ENCODE measurements at regions not wholly inside any gene's neighbourhood (a gene's known extent, or its start where the extent isn't known, plus 50 kb on each side); places are given as distances from the start of the nearest gene placed in this dataset.

DNA sequence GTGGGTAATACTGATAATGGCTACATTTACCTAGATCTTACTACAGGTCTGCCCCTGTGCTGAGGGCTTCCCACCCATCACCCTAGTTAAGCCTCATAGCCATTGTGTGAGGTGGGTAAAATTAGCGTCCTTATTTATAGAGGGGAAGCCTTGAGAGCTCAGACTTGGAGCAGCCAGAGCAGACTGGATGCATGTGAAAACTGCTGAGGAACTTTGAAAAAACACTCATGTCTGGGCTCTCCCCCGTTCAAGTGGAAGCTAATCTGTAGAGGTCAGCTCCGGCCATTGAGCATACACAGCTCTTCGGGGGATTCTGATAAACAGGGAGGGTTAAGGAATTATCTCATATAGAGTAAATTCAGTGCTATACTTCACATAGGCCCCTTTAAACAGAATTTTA lies 389.7 kb downstream of the RPS6KC1 start:
- CTCF ChIA-PET, result no interaction called here
- H3K27ac ChIP-seq (ENCODE audit: insufficient read depth in 1 of 2, low read depth in 1 of 2, low read length in 2 of 2, poor library complexity in 1 of 2, severe bottlenecking in 2 of 2), result no peak overlapping the region

DNA sequence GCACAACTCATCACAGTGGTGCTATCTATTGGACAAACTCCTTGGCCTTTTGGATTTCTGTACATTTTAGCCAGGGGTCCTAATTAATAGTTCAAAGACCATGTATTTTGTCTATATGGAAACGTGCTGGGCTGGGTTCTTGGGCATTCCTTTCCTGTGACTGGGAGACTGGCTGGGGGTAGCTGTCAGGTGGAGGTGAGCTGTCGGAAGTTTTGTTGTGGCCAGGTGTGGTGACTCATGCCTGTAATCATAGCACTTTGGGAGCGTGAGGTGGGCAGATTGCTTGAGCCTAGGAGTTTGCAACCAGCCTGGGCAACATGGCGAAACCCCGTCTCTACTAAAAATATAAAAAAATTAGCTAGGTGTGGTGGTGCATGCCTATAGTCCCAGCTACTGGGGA lies 392.4 kb downstream of the RPS6KC1 start:
- DNase-seq, result no peak
- H3K36me3 ChIP-seq (ENCODE audit: control insufficient read depth in 4 of 4, insufficient read depth in 4 of 4, low read length in 3 of 4), result no peaks in the 10 kb centered on the region
- POLR2A ChIA-PET, result no interaction called here
- H3K4me3 ChIP-seq (ENCODE audit: control insufficient read depth in 1 of 7, extremely low read depth in 1 of 7, insufficient read depth in 4 of 7, low read depth in 2 of 7, low read length in 6 of 7), result no peak overlapping the region
- peaks cover 0 to 4% (median 0%) of the 10 kb centered on the region in 5 experiments for H3K27me3 ChIP-seq (replicated peaks in 2 of 5; ENCODE audit: control insufficient read depth in 4 of 5, insufficient read depth in 5 of 5, low read length in 4 of 5)
- CTCF ChIA-PET, result no interaction called here
- WGBS (ENCODE audit: insufficient coverage), result 92% methylated on average over 5 of the region's 5 CpGs
- no peaks in the 10 kb centered on the region for H3K9me3 ChIP-seq (ENCODE audit: control extremely low read depth in 1 of 5, control insufficient read depth in 4 of 5, insufficient read depth in 2 of 5, low read depth in 1 of 5, low read length in 4 of 5)
- no peak overlapping the region for H3K27ac ChIP-seq (ENCODE audit: insufficient read depth in 1 of 2, low read depth in 1 of 2, low read length in 2 of 2, poor library complexity in 1 of 2, severe bottlenecking in 2 of 2)
- no peaks in the 10 kb centered on the region for H3K4me1 ChIP-seq (ENCODE audit: control extremely low read depth in 1 of 4, control insufficient read depth in 4 of 4, insufficient read depth in 4 of 4, low read length in 3 of 4)

More for the DNA sequence above, 389.7 kb downstream of the RPS6KC1 start:
- no peak for DNase-seq
- Histone ChIP-seq H3K27me3 (replicated peaks in 2 of 5; ENCODE audit: control insufficient read depth in 4 of 5, insufficient read depth in 5 of 5, low read length in 4 of 5) (peaks cover 0 to 3% (median 0%) of the 10 kb centered on the region in 5 experiments), H3K9me3 (ENCODE audit: control extremely low read depth in 1 of 5, control insufficient read depth in 4 of 5, insufficient read depth in 2 of 5, low read depth in 1 of 5, low read length in 4 of 5) (no peaks in the 10 kb centered on the region), H3K4me3 (ENCODE audit: control insufficient read depth in 1 of 7, extremely low read depth in 1 of 7, insufficient read depth in 4 of 7, low read depth in 2 of 7, low read length in 6 of 7) (no peak overlapping the region), H3K36me3 (ENCODE audit: control insufficient read depth in 4 of 4, insufficient read depth in 4 of 4, low read length in 3 of 4) (no peaks in the 10 kb centered on the region), H3K4me1 (ENCODE audit: control extremely low read depth in 1 of 4, control insufficient read depth in 4 of 4, insufficient read depth in 4 of 4, low read length in 3 of 4) (no peaks in the 10 kb centered on the region)
- POLR2A ChIA-PET, result no interaction called here
- WGBS (ENCODE audit: insufficient coverage), result no CpG with 5 or more reads among the region's 4 CpGs

DNA sequence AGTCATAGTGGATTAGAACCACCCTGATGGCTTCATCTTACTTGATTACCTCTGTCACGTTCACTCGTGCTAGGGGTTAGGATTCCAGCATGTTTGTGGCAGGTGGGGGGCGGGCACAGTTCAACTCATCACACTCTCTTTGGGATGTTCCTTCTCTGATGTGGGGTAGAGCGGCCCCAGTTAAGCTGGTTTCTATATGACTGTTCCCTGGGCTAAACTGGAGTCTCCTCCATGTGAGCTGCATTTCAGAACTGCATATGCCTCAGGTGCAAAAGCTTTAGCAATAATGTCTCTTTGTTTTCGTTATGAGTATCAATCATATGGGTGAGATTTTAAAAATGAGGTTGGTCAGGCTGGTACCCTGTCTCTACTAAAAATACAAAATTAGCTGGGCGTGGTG lies 393.2 kb downstream of the RPS6KC1 start:
- Histone ChIP-seq H3K36me3 (ENCODE audit: control insufficient read depth in 4 of 4, insufficient read depth in 4 of 4, low read length in 3 of 4) (no peaks in the 10 kb centered on the region), H3K4me1 (ENCODE audit: control extremely low read depth in 1 of 4, control insufficient read depth in 4 of 4, insufficient read depth in 4 of 4, low read length in 3 of 4) (no peaks in the 10 kb centered on the region), H3K4me3 (ENCODE audit: control insufficient read depth in 1 of 7, extremely low read depth in 1 of 7, insufficient read depth in 4 of 7, low read depth in 2 of 7, low read length in 6 of 7) (no peak overlapping the region), H3K9me3 (ENCODE audit: control extremely low read depth in 1 of 5, control insufficient read depth in 4 of 5, insufficient read depth in 2 of 5, low read depth in 1 of 5, low read length in 4 of 5) (no peaks in the 10 kb centered on the region), H3K27me3 (replicated peaks in 2 of 5; ENCODE audit: control insufficient read depth in 4 of 5, insufficient read depth in 5 of 5, low read length in 4 of 5) (peaks cover 0 to 4% (median 0%) of the 10 kb centered on the region in 5 experiments), H3K27ac (ENCODE audit: insufficient read depth in 1 of 2, low read depth in 1 of 2, low read length in 2 of 2, poor library complexity in 1 of 2, severe bottlenecking in 2 of 2) (no peak overlapping the region)
- ChIA-PET CTCF (no interaction called here), POLR2A (no interaction called here)
- no peak for DNase-seq
- WGBS (ENCODE audit: insufficient coverage), result 83% methylated on average over 2 of the region's 6 CpGs

DNA sequence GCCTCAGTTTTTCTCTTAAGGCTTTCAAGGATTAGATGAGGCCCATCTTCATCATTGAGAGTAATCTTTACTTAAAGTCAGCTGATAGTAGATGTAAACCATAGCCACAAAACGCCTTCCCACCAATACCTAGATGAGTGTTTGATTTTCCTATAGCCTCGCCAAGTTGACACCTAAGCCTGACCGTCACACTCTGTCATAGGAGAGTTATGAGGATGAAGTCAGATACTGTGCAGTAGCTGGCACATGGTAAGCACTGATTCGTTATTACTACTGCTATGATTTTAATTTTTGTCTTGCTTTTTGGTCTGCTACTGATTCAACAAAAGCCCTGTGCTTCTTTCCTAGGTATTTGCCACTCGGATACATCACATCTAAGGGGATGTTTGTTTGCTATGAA lies 395.5 kb downstream of the RPS6KC1 start:
- Histone ChIP-seq H3K27ac (ENCODE audit: insufficient read depth in 1 of 2, low read depth in 1 of 2, low read length in 2 of 2, poor library complexity in 1 of 2, severe bottlenecking in 2 of 2) (no peak overlapping the region), H3K4me3 (ENCODE audit: control insufficient read depth in 1 of 7, extremely low read depth in 1 of 7, insufficient read depth in 4 of 7, low read depth in 2 of 7, low read length in 6 of 7) (no peak overlapping the region), H3K9me3 (ENCODE audit: control extremely low read depth in 1 of 5, control insufficient read depth in 4 of 5, insufficient read depth in 2 of 5, low read depth in 1 of 5, low read length in 4 of 5) (no peaks in the 10 kb centered on the region), H3K4me1 (ENCODE audit: control extremely low read depth in 1 of 4, control insufficient read depth in 4 of 4, insufficient read depth in 4 of 4, low read length in 3 of 4) (no peaks in the 10 kb centered on the region), H3K36me3 (ENCODE audit: control insufficient read depth in 4 of 4, insufficient read depth in 4 of 4, low read length in 3 of 4) (no peaks in the 10 kb centered on the region), H3K27me3 (replicated peaks in 2 of 5; ENCODE audit: control insufficient read depth in 4 of 5, insufficient read depth in 5 of 5, low read length in 4 of 5) (peaks cover 0 to 4% (median 0%) of the 10 kb centered on the region in 5 experiments)
- ChIA-PET CTCF (no interaction called here), POLR2A (no interaction called here)
- 89% methylated on average over 3 of the region's 5 CpGs for WGBS (ENCODE audit: insufficient coverage)
- DNase-seq, result no peak

DNA sequence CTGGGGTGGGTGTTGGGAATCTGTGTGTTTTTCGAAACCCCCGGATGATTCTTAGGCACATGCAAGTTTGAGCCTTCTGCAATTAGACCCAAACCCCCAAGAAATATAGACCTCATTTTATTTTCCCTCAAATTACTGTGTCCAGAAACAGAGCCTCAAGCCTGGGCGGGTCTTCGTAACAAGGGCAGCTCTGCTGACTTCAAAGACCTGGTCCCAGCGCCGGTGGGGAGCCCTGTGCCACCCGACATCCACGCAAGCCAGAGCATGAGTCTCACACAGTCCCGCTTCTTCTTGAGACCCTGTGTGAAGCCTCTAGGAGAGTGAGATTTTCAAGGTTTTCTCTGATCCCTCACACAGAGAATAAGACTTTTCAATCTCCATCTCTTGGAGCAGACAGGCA lies 397.3 kb downstream of the RPS6KC1 start:
- no peaks in the 10 kb centered on the region for H3K36me3 ChIP-seq (ENCODE audit: control insufficient read depth in 4 of 4, insufficient read depth in 4 of 4, low read length in 3 of 4)
- H3K27ac ChIP-seq (ENCODE audit: insufficient read depth in 1 of 2, low read depth in 1 of 2, low read length in 2 of 2, poor library complexity in 1 of 2, severe bottlenecking in 2 of 2), result no peak overlapping the region
- ChIA-PET POLR2A (no interaction called here), CTCF (no interaction called here)
- WGBS (ENCODE audit: insufficient coverage), result 88% methylated on average over 6 of the region's 9 CpGs
- no peak for DNase-seq
- H3K4me3 ChIP-seq (ENCODE audit: control insufficient read depth in 1 of 7, extremely low read depth in 1 of 7, insufficient read depth in 4 of 7, low read depth in 2 of 7, low read length in 6 of 7), result no peak overlapping the region
- no peaks in the 10 kb centered on the region for H3K4me1 ChIP-seq (ENCODE audit: control extremely low read depth in 1 of 4, control insufficient read depth in 4 of 4, insufficient read depth in 4 of 4, low read length in 3 of 4)
- peaks cover 0 to 4% (median 0%) of the 10 kb centered on the region in 5 experiments for H3K27me3 ChIP-seq (replicated peaks in 2 of 5; ENCODE audit: control insufficient read depth in 4 of 5, insufficient read depth in 5 of 5, low read length in 4 of 5)
- H3K9me3 ChIP-seq (ENCODE audit: control extremely low read depth in 1 of 5, control insufficient read depth in 4 of 5, insufficient read depth in 2 of 5, low read depth in 1 of 5, low read length in 4 of 5), result no peaks in the 10 kb centered on the region

DNA sequence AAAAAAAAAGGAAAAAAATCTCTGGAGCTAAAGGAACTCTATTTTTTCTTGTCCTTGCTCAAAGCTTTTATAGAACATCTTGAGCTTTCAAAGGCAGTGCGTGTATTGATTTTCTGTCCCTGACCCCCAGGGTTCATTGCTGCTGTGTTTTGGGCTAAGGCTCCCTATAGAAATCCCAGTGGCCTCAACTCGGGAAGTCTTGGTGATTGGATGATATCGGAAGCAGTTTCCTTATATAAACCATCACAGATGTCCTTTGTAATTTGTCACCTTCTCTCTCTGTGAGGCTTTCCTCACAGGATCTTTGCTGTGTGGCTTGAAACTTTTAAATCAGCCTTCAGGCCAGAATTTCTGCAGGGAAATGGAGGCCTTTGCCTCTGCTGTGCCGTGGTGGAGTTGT lies 397.7 kb downstream of the RPS6KC1 start:
- Histone ChIP-seq H3K27ac (ENCODE audit: insufficient read depth in 1 of 2, low read depth in 1 of 2, low read length in 2 of 2, poor library complexity in 1 of 2, severe bottlenecking in 2 of 2) (no peak overlapping the region), H3K4me1 (ENCODE audit: control extremely low read depth in 1 of 4, control insufficient read depth in 4 of 4, insufficient read depth in 4 of 4, low read length in 3 of 4) (no peaks in the 10 kb centered on the region), H3K9me3 (ENCODE audit: control extremely low read depth in 1 of 5, control insufficient read depth in 4 of 5, insufficient read depth in 2 of 5, low read depth in 1 of 5, low read length in 4 of 5) (no peaks in the 10 kb centered on the region), H3K36me3 (ENCODE audit: control insufficient read depth in 4 of 4, insufficient read depth in 4 of 4, low read length in 3 of 4) (no peaks in the 10 kb centered on the region), H3K4me3 (ENCODE audit: control insufficient read depth in 1 of 7, extremely low read depth in 1 of 7, insufficient read depth in 4 of 7, low read depth in 2 of 7, low read length in 6 of 7) (no peak overlapping the region), H3K27me3 (replicated peaks in 2 of 5; ENCODE audit: control insufficient read depth in 4 of 5, insufficient read depth in 5 of 5, low read length in 4 of 5) (peaks cover 0 to 4% (median 0%) of the 10 kb centered on the region in 5 experiments)
- CTCF ChIA-PET, result no interaction called here
- WGBS (ENCODE audit: insufficient coverage), result 93% methylated on average over 3 of the region's 4 CpGs
- no peak for DNase-seq
- POLR2A ChIA-PET, result no interaction called here

DNA sequence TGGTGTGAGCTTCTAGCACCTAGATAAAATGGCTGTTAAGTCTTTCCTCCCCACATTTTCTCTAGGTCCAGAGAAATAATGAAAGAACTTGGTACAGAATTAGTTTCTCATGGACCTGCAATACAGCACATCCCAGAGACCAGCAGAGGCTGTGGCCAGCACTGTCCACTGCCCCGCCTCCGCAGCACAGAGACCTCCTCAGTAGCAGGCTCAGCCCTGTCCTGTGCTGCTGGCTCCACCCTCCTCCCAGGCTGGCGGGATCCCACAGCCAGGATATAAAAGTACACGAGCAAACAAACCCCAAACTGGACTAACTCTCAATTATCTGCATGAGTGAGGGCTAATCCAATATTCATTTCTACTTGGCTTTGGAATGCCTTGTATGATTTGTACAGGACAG lies 401.5 kb downstream of the RPS6KC1 start:
- H3K27me3 ChIP-seq (replicated peaks in 2 of 5; ENCODE audit: control insufficient read depth in 4 of 5, insufficient read depth in 5 of 5, low read length in 4 of 5), result no peaks in the 10 kb centered on the region
- no peaks in the 10 kb centered on the region for H3K36me3 ChIP-seq (ENCODE audit: control insufficient read depth in 4 of 4, insufficient read depth in 4 of 4, low read length in 3 of 4)
- no peak overlapping the region for H3K27ac ChIP-seq (ENCODE audit: insufficient read depth in 1 of 2, low read depth in 1 of 2, low read length in 2 of 2, poor library complexity in 1 of 2, severe bottlenecking in 2 of 2)
- no peaks in the 10 kb centered on the region for H3K9me3 ChIP-seq (ENCODE audit: control extremely low read depth in 1 of 5, control insufficient read depth in 4 of 5, insufficient read depth in 2 of 5, low read depth in 1 of 5, low read length in 4 of 5)
- DNase-seq, result no peak
- no peaks in the 10 kb centered on the region for H3K4me1 ChIP-seq (ENCODE audit: control extremely low read depth in 1 of 4, control insufficient read depth in 4 of 4, insufficient read depth in 4 of 4, low read length in 3 of 4)
- H3K4me3 ChIP-seq (ENCODE audit: control insufficient read depth in 1 of 7, extremely low read depth in 1 of 7, insufficient read depth in 4 of 7, low read depth in 2 of 7, low read length in 6 of 7), result no peak overlapping the region
- 90% methylated on average over 4 of the region's 4 CpGs for WGBS (ENCODE audit: insufficient coverage)
- POLR2A ChIA-PET, result no interaction called here
- CTCF ChIA-PET, result no interaction called here

Data from common myeloid progenitor, CD34-positive (primary cell).